ENCODE measurements at regions not wholly inside any gene's neighbourhood (a gene's known extent, or its start where the extent isn't known, plus 50 kb on each side); places are given as distances from the start of the nearest gene placed in this dataset.

DNA sequence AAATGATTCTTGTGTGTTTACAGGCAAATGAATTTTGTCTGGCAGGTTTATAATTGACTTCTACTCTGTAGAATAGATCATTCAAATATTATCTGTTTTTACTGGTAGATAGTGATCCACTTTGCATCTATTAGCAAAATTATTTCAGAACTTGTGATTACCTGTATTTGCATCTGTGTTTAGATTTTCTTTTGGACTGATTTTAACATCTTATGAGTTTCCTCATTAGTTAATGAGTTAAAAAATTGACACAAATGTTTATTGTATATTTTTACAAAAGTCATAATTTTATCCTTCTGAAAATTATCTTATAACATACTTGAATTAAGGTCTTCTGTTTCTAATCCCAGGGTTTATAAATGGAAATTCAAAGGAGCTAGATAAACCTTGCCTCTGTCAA, 132.0 kb upstream of the KCNJ16 start:
- no peak for TF ChIP-seq RAD21 (CRISPR knock-in tag; IDR thresholded peaks at IDR 0.05)
- no peak for TF ChIP-seq SYNCRIP (IDR thresholded peaks at IDR 0.05; ENCODE audit: insufficient read depth, low read depth, low read length)
- TF ChIP-seq NFRKB (IDR thresholded peaks at IDR 0.05) = no peak
- no peak for TF ChIP-seq DMAP1 (CRISPR knock-in tag; IDR thresholded peaks at IDR 0.05)
- no peak for TF ChIP-seq NFIC (IDR thresholded peaks at IDR 0.05; ENCODE audit: low read length)
- TF ChIP-seq MTA3 (CRISPR knock-in tag; IDR thresholded peaks at IDR 0.05) = no peak

Data from HepG2 (cell line).